HepG2 (cell line): ENCODE measurements at regions not wholly inside any gene's neighbourhood (a gene's known extent, or its start where the extent isn't known, plus 50 kb on each side); places are given as distances from the start of the nearest gene placed in this dataset.

ENCODE experiments used
- ATAC-seq: fragments of 200-7000 bp; cut with Tn5 transposase; 3 replicates; pipeline ENCODE4 v1.9.1; 2020; ENCODE audit warnings: mild to moderate bottlenecking, moderate library complexity
- BruUV-seq: library from RNA; stranded (reverse); fragments of 400-500 nt; replicated peaks from 2 replicates; lab custom pipeline; 2021; lab: Mats Ljungman, UMichigan
- CTCF ChIA-PET: fragments of 300-600 bp; formaldehyde crosslinking; extraction: SDS; loops from one replicate; lab custom pipeline; 2021; ENCODE audit warnings: low total read pairs, inconsistent platforms, low intra/inter-chr PET ratio; lab: Yijun Ruan, JAX
- POLR2A ChIA-PET: fragments of 350-600 bp; sonication (Branson Sonifier 250); formaldehyde crosslinking; loops from one replicate; lab custom pipeline; 2020; ENCODE audit warnings: antibody characterized with exemption, inconsistent platforms; lab: Yijun Ruan, JAX
- DNase-seq: peaks from one replicate; pipeline ENCODE4 v3.0.0-alpha.2; 2015; ENCODE audit warnings: low spot score
- FAIRE-seq: peaks from 3 replicates; lab custom pipeline; 2011; peaks lifted over from hg19 to GRCh38; lab: Jason Lieb, UNC
- H2AFZ ChIP-seq: one replicate; pipeline ENCODE4 v1.6.1; 2011; ENCODE audit warnings: low read length, inconsistent platforms
- H3K27ac ChIP-seq: fragments of 300-600 bp; 3 replicates; pipeline ENCODE4 v1.8.0; 2011; ENCODE audit warnings: mixed run types, mild to moderate bottlenecking, mixed read lengths, low read length, inconsistent platforms; ENCODE audit not compliant: insufficient read depth; ENCODE audit errors: extremely low read length
- H3K27me3 ChIP-seq, 2 experiments: fragments of 200-600 bp in 1 of 2; 2 replicates in 1 of 2; 3 replicates in 1 of 2; pipeline versions ENCODE4 v1.6.0 to v1.8.0; 2011; ENCODE audit warnings: low read length in 2 of 2, mild to moderate bottlenecking in 2 of 2, moderate library complexity in 2 of 2, inconsistent platforms in 1 of 2; ENCODE audit not compliant: insufficient read depth in 2 of 2, control insufficient read depth in 1 of 2
- H3K36me3 ChIP-seq, 2 experiments: fragments of 200-600 bp in 1 of 2; replicated peaks in 1 of 2; 2 replicates in 1 of 2; 3 replicates in 1 of 2; pipeline versions ENCODE4 v1.5.1 to v1.8.0; 2011; ENCODE audit warnings: low read length in 2 of 2, inconsistent platforms in 1 of 2; ENCODE audit not compliant: insufficient read depth in 2 of 2, control insufficient read depth in 1 of 2
- H3K4me1 ChIP-seq: 2 replicates; pipeline ENCODE4 v1.5.1; 2012; ENCODE audit warnings: low read length, inconsistent platforms; ENCODE audit not compliant: insufficient read depth
- H3K4me2 ChIP-seq: 2 replicates; pipeline ENCODE4 v1.6.0; 2011; ENCODE audit warnings: low read depth, low read length, inconsistent platforms
- H3K4me3 ChIP-seq, 3 experiments: fragments of 200-600 bp in 1 of 3; sonication (generic), shearing (Covaris generic) in 1 of 3; replicated peaks in 1 of 3; 2 replicates each; pipeline ENCODE4 v1.5.1; 2011 to 2016; ENCODE audit warnings: low read length in 3 of 3, inconsistent platforms in 2 of 3, low read depth in 2 of 3, mild to moderate bottlenecking in 2 of 3, control low read depth in 1 of 3, mixed read lengths in 1 of 3; ENCODE audit not compliant: insufficient read depth in 1 of 3
- H3K79me2 ChIP-seq: one replicate; pipeline ENCODE4 v1.6.1; 2011; ENCODE audit warnings: low read length, inconsistent platforms; ENCODE audit not compliant: insufficient read depth
- H3K9ac ChIP-seq: 2 replicates; pipeline ENCODE4 v1.6.0; 2011; ENCODE audit warnings: mild to moderate bottlenecking, low read depth, low read length, inconsistent platforms; ENCODE audit not compliant: insufficient read depth
- H3K9me3 ChIP-seq: 2 replicates; pipeline ENCODE4 v1.5.1; 2012; ENCODE audit warnings: mild to moderate bottlenecking, low read length
- H4K20me1 ChIP-seq: 2 replicates; pipeline ENCODE4 v1.6.0; 2011; ENCODE audit warnings: inconsistent platforms, mild to moderate bottlenecking, low read length, moderate library complexity; ENCODE audit not compliant: insufficient read depth
- AHR ChIP-seq: IDR thresholded peaks from 2 replicates; pipeline ENCODE4 v1.6.1; 2018; ENCODE audit warnings: missing genetic modification reagents, missing compliant biosample characterization
- CHCHD3 ChIP-seq: sonication (generic); formaldehyde crosslinking; IDR thresholded peaks from 2 replicates; pipeline ENCODE4 v1.8.0; 2022; ENCODE audit warnings: mild to moderate bottlenecking, missing genetic modification reagents, moderate library complexity
- HDAC1 ChIP-seq: sonication (generic); formaldehyde crosslinking; IDR thresholded peaks from 2 replicates; pipeline ENCODE4 v1.5.1; 2020; ENCODE audit warnings: mild to moderate bottlenecking, missing genetic modification reagents
- LCORL ChIP-seq, 2 experiments: fragments of 450-650 bp in 1 of 2; sonication (generic) in 1 of 2; formaldehyde crosslinking in 1 of 2; IDR thresholded peaks; 2 replicates each; pipeline versions ENCODE4 v1.5.0 to v1.6.1; 2017 to 2020; ENCODE audit warnings: antibody characterized with exemption in 1 of 2, missing genetic modification reagents in 1 of 2
- NAIF1 ChIP-seq: sonication (generic); formaldehyde crosslinking; IDR thresholded peaks from 2 replicates; pipeline ENCODE4 v1.5.0; 2020; ENCODE audit warnings: mild to moderate bottlenecking, missing genetic modification reagents, borderline replicate concordance
- PHF5A ChIP-seq: IDR thresholded peaks from one replicate; pipeline ENCODE4 v1.6.1; 2018; ENCODE audit warnings: low read depth, missing genetic modification reagents; ENCODE audit not compliant: unreplicated experiment
- POLR2AphosphoS5 ChIP-seq: IDR thresholded peaks from 2 replicates; pipeline ENCODE4 v1.6.1; 2012; ENCODE audit warnings: low read depth, low read length
- RBM22 ChIP-seq: fragments of 200-400 bp; formaldehyde crosslinking; optimal IDR thresholded peaks from 2 replicates; pipeline ENCODE3; 2017; ENCODE audit warnings: mild to moderate bottlenecking, low read length, moderate library complexity
- WGBS: methylation state at CpG from one replicate; pipeline ENCODE4 v1.1.6; 2017; ENCODE audit warnings: low lambda C conversion rate; 5-methylcytosine and 5-hydroxymethylcytosine counted together
- in situ Hi-C: cut with HindIII; loops from 2 replicates; pipeline ENCODE4 v1.10.0; 2017; ENCODE audit warnings: low pct_unique_long_range_greater_than_20kb; ENCODE audit not compliant: extremely low pct_ligation_motif_present
- intact Hi-C: fragments of 100-400 bp; cut with micrococcal nuclease; formaldehyde crosslinking; loops from one replicate; pipeline ENCODE4 v1.10.0; 2022; ENCODE audit not compliant: unreplicated experiment
- TF ChIP-seq, protein P1 (sequence below): sonication (generic); formaldehyde crosslinking; IDR thresholded peaks from 2 replicates; pipeline ENCODE4 v1.9.0; 2022; ENCODE audit warnings: missing genetic modification reagents, mild to moderate bottlenecking, borderline replicate concordance
- TF ChIP-seq, protein P2 (sequence below): sonication (generic); formaldehyde crosslinking; IDR thresholded peaks from 2 replicates; pipeline ENCODE4 v1.4.0; 2020; ENCODE audit warnings: missing genetic modification reagents
- TF ChIP-seq, protein P3 (sequence below): IDR thresholded peaks from 2 replicates; pipeline ENCODE4 v1.6.1; 2016; ENCODE audit warnings: missing genetic modification reagents, missing compliant biosample characterization

DNA sequence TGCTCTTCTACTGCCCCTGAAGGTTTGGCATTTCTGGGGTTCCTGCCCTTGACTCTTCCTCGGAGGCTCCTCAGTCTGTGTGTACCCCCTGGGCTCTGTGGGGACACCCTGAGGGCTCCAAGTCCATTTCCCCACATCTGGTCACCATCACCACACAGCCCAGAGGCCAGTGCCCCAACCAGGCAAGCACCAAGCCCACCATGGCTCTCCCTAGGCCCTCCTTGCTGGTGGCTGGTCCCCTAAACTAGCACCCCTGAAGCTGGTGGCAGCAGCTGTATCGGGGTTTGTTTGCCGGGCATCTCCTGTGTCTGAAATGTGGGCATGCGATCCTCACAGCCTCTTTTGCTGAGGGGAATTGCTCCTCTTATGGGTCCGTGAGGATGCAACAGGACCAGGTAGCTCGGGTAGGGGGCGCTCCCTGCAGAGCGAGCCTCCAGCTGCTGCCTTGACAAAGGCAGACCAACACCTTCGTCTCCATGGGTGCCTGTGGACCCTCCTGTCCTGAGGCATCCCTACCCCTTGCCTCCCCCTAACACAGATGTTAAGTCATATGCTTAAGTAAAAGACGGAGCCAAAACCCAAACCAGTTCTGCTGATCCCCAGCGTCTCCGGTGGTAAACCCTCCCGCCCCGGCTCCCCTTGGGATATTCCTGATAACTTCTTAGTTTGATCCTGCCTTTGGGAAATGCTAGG is 138.9 kb upstream of the IRX4 start:
- FAIRE-seq (no peak), DNase-seq (no peak), ATAC-seq (no peak)
- intact Hi-C loops (no loop called here), in situ Hi-C loops (no loop called here)
- ChIA-PET CTCF (no interaction called here), POLR2A (no interaction called here)
- Histone ChIP-seq H3K36me3 (no peaks in the 10 kb centered on the region), H3K4me1 (no peaks in the 10 kb centered on the region), H3K4me2 (no peak overlapping the region), H2AFZ (no peak overlapping the region), H3K79me2 (no peaks in the 10 kb centered on the region), H3K9me3 (no peaks in the 10 kb centered on the region), H3K27ac (no peak overlapping the region), H3K9ac (no peak overlapping the region), H3K4me3 (no peak overlapping the region), H3K27me3 (peaks cover 1 to 24% of the 10 kb centered on the region in 2 experiments; a peak in 4 of 5 replicates), H4K20me1 (no peaks in the 10 kb centered on the region)
- TF ChIP-seq RBM22, result no peak
- 11% methylated on average over 7 of the region's 14 CpGs for WGBS
- no TSS peak for BruUV-seq

DNA sequence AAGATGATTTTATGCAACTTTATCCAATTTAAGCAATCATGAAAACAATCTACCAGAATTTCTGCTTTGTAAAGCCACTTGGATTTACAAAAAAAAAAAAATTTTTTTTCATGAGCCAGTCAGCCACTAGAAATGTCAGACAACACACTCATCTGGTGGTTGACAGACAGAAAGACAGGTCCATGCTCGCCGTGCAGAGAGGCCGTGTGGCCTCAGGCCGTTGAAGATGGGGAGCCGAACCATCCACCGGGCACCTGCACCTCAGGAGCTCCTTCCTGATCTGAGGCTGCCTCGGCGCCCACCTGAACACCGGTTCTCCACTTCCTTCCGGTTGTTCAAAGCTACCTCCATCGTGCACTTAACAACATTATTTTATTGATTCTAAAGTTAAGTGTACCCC is 138.0 kb upstream of the IRX4 start:
- no peak overlapping the region for H3K4me2 ChIP-seq
- no peaks in the 10 kb centered on the region for H3K4me1 ChIP-seq
- no peaks in the 10 kb centered on the region for H3K79me2 ChIP-seq
- H3K4me3 ChIP-seq, result no peak overlapping the region
- no peak overlapping the region for H3K9ac ChIP-seq
- no peak overlapping the region for H3K27ac ChIP-seq
- TF ChIP-seq NAIF1 (CRISPR knock-in tag) (no peak), HDAC1 (CRISPR knock-in tag) (no peak), AHR (no peak), CHCHD3 (CRISPR knock-in tag) (no peak), PHF5A (CRISPR knock-in tag) (no peak), POLR2AphosphoS5 (no peak), LCORL (IDR thresholded peaks at IDR 0.05) (no peak), LCORL (CRISPR knock-in tag; IDR thresholded peaks at IDR 0.05) (no peak)
- TF ChIP-seq, protein P1, sequence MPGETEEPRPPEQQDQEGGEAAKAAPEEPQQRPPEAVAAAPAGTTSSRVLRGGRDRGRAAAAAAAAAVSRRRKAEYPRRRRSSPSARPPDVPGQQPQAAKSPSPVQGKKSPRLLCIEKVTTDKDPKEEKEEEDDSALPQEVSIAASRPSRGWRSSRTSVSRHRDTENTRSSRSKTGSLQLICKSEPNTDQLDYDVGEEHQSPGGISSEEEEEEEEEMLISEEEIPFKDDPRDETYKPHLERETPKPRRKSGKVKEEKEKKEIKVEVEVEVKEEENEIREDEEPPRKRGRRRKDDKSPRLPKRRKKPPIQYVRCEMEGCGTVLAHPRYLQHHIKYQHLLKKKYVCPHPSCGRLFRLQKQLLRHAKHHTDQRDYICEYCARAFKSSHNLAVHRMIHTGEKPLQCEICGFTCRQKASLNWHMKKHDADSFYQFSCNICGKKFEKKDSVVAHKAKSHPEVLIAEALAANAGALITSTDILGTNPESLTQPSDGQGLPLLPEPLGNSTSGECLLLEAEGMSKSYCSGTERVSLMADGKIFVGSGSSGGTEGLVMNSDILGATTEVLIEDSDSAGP (CRISPR knock-in tag), result no peak
- TF ChIP-seq, protein P2, sequence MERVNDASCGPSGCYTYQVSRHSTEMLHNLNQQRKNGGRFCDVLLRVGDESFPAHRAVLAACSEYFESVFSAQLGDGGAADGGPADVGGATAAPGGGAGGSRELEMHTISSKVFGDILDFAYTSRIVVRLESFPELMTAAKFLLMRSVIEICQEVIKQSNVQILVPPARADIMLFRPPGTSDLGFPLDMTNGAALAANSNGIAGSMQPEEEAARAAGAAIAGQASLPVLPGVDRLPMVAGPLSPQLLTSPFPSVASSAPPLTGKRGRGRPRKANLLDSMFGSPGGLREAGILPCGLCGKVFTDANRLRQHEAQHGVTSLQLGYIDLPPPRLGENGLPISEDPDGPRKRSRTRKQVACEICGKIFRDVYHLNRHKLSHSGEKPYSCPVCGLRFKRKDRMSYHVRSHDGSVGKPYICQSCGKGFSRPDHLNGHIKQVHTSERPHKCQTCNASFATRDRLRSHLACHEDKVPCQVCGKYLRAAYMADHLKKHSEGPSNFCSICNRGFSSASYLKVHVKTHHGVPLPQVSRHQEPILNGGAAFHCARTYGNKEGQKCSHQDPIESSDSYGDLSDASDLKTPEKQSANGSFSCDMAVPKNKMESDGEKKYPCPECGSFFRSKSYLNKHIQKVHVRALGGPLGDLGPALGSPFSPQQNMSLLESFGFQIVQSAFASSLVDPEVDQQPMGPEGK, result no peak
- TF ChIP-seq, protein P3, sequence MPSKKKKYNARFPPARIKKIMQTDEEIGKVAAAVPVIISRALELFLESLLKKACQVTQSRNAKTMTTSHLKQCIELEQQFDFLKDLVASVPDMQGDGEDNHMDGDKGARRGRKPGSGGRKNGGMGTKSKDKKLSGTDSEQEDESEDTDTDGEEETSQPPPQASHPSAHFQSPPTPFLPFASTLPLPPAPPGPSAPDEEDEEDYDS, result no peak
- no peak overlapping the region for H2AFZ ChIP-seq
- H3K36me3 ChIP-seq, result no peaks in the 10 kb centered on the region
- no TSS peak for BruUV-seq
- H3K9me3 ChIP-seq, result no peaks in the 10 kb centered on the region
- FAIRE-seq (no peak), ATAC-seq (no peak), DNase-seq (no peak)
- CTCF ChIA-PET, result no interaction called here
- H4K20me1 ChIP-seq, result no peaks in the 10 kb centered on the region
- H3K27me3 ChIP-seq, result peaks cover 1 to 24% of the 10 kb centered on the region in 2 experiments; a peak in 4 of 5 replicates
- intact Hi-C loops (no loop called here), in situ Hi-C loops (no loop called here)
- 38% methylated on average over 11 of the region's 11 CpGs for WGBS
- POLR2A ChIA-PET, result no interaction called here
